WI38 (cell line): ENCODE measurements at regions not wholly inside any gene's neighbourhood (a gene's known extent, or its start where the extent isn't known, plus 50 kb on each side); places are given as distances from the start of the nearest gene placed in this dataset.

ENCODE experiments used
- H3K4me3 ChIP-seq: 2 replicates; pipeline ENCODE4 v1.5.1; 2011; ENCODE audit warnings: low read depth, mild to moderate bottlenecking, control low read depth, low read length
- TF ChIP-seq, protein P1 (sequence below): IDR thresholded peaks from 2 replicates; pipeline ENCODE4 v1.5.1; 2012; ENCODE audit warnings: low read depth, mild to moderate bottlenecking, control low read depth, low read length

DNA sequence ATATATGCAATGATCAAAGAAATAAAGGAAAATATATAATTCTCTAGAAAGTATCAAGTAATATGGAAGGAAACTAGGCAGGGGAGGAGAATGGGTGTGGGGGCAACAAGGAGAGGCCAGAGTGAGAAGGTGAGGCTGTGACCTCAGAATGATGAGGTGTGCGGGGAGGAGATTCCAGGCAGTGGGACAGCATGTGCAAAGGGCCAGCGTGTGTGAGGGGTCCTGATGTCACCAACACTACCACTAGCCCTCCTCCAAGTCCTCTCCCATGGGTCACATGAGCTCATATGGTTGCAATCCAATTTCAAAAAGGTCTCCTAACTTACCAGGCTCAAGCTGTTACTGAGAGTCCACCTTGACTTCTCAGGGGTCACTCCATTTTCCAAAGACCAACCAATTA lies 463.9 kb downstream of the MN1 start:
- TF ChIP-seq, protein P1, sequence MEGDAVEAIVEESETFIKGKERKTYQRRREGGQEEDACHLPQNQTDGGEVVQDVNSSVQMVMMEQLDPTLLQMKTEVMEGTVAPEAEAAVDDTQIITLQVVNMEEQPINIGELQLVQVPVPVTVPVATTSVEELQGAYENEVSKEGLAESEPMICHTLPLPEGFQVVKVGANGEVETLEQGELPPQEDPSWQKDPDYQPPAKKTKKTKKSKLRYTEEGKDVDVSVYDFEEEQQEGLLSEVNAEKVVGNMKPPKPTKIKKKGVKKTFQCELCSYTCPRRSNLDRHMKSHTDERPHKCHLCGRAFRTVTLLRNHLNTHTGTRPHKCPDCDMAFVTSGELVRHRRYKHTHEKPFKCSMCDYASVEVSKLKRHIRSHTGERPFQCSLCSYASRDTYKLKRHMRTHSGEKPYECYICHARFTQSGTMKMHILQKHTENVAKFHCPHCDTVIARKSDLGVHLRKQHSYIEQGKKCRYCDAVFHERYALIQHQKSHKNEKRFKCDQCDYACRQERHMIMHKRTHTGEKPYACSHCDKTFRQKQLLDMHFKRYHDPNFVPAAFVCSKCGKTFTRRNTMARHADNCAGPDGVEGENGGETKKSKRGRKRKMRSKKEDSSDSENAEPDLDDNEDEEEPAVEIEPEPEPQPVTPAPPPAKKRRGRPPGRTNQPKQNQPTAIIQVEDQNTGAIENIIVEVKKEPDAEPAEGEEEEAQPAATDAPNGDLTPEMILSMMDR = no peak
- no peak overlapping the region for H3K4me3 ChIP-seq

DNA sequence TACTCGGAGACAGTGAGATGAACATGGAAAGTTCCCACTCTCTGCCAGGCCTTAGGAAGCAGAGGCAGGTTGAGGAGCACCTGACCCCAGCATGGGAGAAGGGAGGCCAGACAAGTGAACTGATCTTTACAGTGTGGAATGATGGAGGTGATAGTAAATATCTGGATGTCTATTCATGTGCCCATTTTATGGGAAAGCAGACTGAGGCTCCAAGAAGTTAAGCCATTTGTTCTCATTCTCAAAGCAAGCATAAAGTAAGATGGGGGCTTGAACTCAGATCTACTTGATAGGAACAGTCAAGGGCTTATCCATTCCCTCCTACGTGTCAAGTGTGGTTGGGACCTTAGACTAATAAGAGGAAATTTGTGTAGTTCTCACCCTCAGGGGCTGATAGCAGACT lies 461.5 kb downstream of the MN1 start:
- TF ChIP-seq, protein P1 = no peak
- no peak overlapping the region for H3K4me3 ChIP-seq

DNA sequence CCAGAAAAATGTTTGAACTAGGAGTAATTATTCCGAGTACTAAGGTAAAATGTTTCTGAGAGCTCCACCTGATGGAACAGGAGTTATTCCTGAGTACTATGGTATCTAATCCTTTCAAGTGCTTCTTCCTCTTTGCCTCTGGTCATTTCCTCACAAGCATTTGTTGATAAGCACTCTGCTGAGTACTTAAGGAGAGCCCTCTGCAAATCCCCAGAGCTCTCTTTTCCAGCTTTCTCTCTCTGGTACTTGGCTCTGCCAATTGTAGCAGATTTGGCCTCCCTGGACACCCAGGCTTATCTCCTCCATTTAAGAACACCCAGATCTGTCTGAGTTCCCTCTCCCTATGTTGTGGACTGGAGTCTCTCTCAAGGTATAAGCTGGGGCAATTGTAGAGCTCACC lies 457.0 kb downstream of the MN1 start:
- TF ChIP-seq, protein P1 = no peak
- no peak overlapping the region for H3K4me3 ChIP-seq

DNA sequence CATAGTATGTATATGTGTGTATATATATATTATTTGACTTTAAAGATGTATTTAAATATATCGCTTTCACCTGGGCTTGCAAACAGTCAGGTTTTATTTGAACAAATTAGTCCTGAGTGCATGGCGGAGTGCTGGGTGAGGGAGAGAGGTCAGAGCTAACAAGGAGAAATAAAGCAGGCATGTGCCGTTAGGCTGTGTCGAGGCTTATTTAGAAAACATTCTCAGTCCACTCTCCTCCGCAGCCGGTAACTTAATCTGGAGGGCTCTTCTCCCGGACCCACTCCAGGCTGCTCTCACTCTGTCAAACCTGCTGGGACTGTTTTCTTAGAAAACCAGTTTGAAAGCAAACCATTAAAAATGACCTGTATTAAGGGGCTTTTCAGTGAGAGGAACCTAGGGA lies 455.9 kb downstream of the MN1 start:
- TF ChIP-seq, protein P1 = no peak
- H3K4me3 ChIP-seq = no peak overlapping the region

DNA sequence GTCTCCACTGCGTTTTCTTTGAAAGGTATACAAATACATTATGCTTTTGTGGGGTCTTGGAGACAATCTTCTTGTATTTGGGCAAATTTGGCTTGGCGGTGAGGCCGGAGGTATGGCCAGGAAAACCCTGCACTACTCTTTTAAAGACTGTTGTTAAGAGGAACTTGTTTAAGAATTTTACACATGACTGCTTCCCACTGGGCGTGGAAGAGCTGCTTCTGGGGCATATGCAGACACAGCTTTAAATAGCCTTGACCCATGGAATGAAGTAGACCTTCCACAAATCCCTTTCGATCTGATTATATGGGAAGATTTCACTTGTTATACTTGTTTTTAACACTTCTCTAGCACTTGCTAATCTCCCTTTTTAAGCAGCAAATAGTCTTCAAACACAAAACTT lies 453.6 kb downstream of the MN1 start:
- TF ChIP-seq, protein P1 = no peak

DNA sequence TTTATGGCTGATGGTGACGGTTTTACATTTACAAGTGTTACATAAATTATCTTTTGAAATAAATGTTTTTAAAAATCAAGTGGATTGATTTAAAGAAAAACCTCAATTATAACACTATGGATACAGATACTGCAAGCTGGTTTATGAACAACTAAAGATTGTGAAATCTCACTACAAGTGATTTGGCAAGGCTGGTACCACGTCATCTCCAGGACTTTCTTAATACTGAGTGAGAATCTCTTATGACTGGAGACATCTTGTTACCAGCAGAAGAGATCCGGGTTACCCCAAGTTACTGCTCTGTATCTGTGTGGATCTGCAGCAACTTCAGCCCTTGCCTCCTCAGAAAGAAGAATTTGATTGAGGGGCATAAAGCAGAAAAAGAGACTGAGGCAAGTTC lies 452.9 kb downstream of the MN1 start:
- TF ChIP-seq, protein P1 = no peak
- no peak overlapping the region for H3K4me3 ChIP-seq

More for the DNA sequence above, 453.6 kb downstream of the MN1 start:
- H3K4me3 ChIP-seq = no peak overlapping the region

DNA sequence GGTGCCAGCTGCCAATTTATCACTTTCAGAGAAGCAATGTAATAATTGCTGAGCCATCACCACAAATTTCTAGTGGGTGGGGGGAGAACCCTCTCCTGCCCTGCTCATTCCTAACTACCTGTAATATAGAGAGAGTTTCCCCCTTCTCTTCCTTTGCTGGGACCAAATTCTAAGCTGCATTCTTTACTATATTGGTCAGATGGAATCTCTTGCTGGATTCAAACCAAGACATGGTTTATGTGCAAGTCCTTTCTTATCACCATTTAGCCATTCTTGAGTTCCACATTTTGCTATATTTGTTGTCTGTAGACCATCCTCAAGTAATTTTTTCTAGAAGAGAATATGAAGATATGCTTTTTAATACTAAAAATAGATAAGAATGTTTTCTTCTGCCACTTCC lies 452.1 kb downstream of the MN1 start:
- no peak overlapping the region for H3K4me3 ChIP-seq
- TF ChIP-seq, protein P1 = no peak
